ENCODE measurements at regions not wholly inside any gene's neighbourhood (a gene's known extent, or its start where the extent isn't known, plus 50 kb on each side); places are given as distances from the start of the nearest gene placed in this dataset.
A peak's percentile ranks its signal among the peaks of the same experiment; 100 is the strongest.

GRCh38 chr3:177842302-177842701 lies 645.0 kb upstream of the TBL1XR1 start:
- ChIA-PET CTCF (no interaction called here), POLR2A (ENCODE audit: unreplicated experiment) (no interaction called here)
- Histone ChIP-seq H3K27ac (no peak overlapping the region), H3K4me3 (no peak overlapping the region), H3K4me1 (replicated peaks; ENCODE audit: insufficient read depth) (no peaks in the 10 kb centered on the region), H3K79me2 (ENCODE audit: low read depth) (no peaks in the 10 kb centered on the region), H3K4me2 (no peak overlapping the region), H3K27me3 (ENCODE audit: insufficient read depth, low read depth) (no peaks in the 10 kb centered on the region), H3K9me2 (ENCODE audit: insufficient read depth) (no peaks in the 10 kb centered on the region), H2AFZ (no peak overlapping the region), H3F3A (ENCODE audit: insufficient read depth, low read depth) (no peaks in the 10 kb centered on the region), H3K36me3 (ENCODE audit: low read depth) (no peaks in the 10 kb centered on the region), H3K9me3 (ENCODE audit: insufficient read depth, low read depth) (peaks cover 8% of the 10 kb centered on the region), H4K20me1 (ENCODE audit: insufficient read depth) (no peaks in the 10 kb centered on the region)
- DNase-seq = no peak
- TF ChIP-seq CTCF (conservative IDR thresholded peaks at IDR 0.05) (no peak), EZH2 (IDR thresholded peaks at IDR 0.05; ENCODE audit: low read depth) (no peak)
- intact Hi-C loops (cut with micrococcal nuclease; ENCODE audit: unreplicated experiment) = no loop called here
- BruUV-seq (replicated peaks) = no TSS peak

DNA sequence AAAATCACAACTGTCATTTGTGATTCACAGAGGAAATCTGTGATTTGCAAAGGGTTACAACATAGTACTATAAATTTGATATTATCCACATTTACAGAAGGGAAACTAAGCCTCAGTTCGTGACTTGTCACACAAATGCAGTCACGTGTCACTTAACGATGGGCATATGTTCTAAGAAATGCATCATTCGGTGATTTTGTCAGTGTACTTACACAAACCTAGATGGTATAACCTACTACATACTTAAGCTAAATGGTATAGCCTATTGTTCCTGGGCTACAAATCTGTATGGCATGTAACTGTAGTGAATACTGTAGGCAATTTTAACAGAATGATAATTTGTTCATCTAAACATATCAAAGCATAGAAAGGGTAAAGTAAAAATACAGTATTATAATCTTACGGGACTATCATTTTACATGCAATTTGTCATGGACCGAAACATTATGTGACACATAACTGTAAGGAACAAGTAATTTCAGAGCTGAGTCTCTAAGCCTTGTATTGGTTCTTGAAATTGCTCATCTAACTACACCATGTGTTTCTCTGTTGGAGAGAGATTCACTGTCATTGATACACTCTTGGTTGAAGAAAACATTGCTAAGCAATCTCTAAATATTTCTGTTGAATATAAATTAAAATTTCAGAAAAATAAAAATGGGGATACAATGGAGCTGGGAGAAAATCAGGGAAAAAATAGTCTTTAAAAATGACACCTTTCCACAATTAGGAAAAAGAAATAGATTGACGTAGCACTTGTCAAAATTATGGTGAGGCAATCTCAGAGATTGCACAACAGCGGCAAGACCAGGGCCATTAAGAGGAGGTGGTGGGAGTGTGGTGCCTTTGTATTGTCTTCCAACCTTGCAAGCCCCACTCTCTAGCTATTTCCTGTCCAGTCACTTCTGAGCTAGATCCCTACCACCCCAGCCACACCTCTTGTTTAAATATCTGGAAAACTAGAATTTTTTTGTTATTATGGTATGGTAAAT lies 645.8 kb upstream of the TBL1XR1 start:
- H3K79me2 ChIP-seq (ENCODE audit: low read depth) = no peaks in the 10 kb centered on the region
- TF ChIP-seq EZH2 (IDR thresholded peaks at IDR 0.05; ENCODE audit: low read depth) (no peak), CTCF (conservative IDR thresholded peaks at IDR 0.05) (no peak)
- H3K27me3 ChIP-seq (ENCODE audit: insufficient read depth, low read depth) = no peaks in the 10 kb centered on the region
- H3K9me2 ChIP-seq (ENCODE audit: insufficient read depth) = no peaks in the 10 kb centered on the region
- H3K4me2 ChIP-seq = no peak overlapping the region
- H4K20me1 ChIP-seq (ENCODE audit: insufficient read depth) = no peaks in the 10 kb centered on the region
- DNase-seq = no peak
- H3K36me3 ChIP-seq (ENCODE audit: low read depth) = no peaks in the 10 kb centered on the region
- no peaks in the 10 kb centered on the region for H3F3A ChIP-seq (ENCODE audit: insufficient read depth, low read depth)
- peaks cover 8% of the 10 kb centered on the region for H3K9me3 ChIP-seq (ENCODE audit: insufficient read depth, low read depth)
- ChIA-PET CTCF (no interaction called here), POLR2A (ENCODE audit: unreplicated experiment) (no interaction called here)
- intact Hi-C loops (cut with micrococcal nuclease; ENCODE audit: unreplicated experiment) = no loop called here
- no peak overlapping the region for H3K27ac ChIP-seq
- no peaks in the 10 kb centered on the region for H3K4me1 ChIP-seq (replicated peaks; ENCODE audit: insufficient read depth)
- H3K4me3 ChIP-seq = no peak overlapping the region
- BruUV-seq (replicated peaks) = no TSS peak
- H2AFZ ChIP-seq = no peak overlapping the region

DNA sequence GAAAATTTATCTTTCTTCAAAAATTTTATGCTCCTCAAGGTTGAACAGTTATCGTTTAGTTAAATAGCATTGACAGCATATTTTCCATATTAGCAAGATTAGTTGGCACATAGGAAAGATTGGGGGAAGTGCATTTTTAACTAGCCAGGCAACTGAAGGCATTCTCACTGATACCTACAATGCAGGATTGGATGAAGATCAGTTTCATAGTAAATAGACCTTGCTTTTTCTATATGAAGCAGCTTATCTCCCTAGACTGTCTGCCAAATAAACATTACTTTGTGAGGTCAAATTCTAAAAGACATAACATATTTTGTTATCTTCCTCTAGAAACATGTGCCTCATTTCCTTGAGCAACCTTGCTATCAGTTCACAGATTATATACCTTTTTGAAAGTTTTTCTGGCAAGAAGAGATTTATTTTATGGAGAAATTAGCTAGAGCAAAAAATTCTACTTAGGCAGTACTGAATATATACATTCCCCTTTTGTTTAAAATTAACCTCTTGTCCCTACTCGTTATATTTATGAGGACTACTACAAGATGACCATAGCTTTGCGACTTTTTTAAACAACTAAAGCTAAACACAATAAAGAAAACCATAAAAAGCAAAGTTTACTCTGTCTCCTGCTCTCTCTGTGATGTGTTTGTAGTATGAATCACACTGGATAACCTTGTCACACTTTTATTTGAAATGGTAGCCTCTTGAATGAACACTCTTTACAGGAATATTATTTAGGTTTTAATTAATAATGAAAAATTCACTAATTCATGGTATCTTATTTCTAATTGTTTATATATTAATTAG lies 654.9 kb upstream of the TBL1XR1 start:
- peaks cover 11% of the 10 kb centered on the region; the same call in 1 of the 2 replicates for H3K4me1 ChIP-seq (replicated peaks; ENCODE audit: insufficient read depth)
- no peaks in the 10 kb centered on the region for H3K79me2 ChIP-seq (ENCODE audit: low read depth)
- no peak for TF ChIP-seq EZH2 (IDR thresholded peaks at IDR 0.05; ENCODE audit: low read depth)
- no peak for TF ChIP-seq CTCF (conservative IDR thresholded peaks at IDR 0.05)
- intact Hi-C loops (cut with micrococcal nuclease; ENCODE audit: unreplicated experiment) = no loop called here
- H3K27ac ChIP-seq = no peak overlapping the region
- H2AFZ ChIP-seq = peak overlapping the region; percentile 13
- no peaks in the 10 kb centered on the region; the same call in 1 of the 2 replicates for H3F3A ChIP-seq (ENCODE audit: insufficient read depth, low read depth)
- no peak for DNase-seq
- H3K4me3 ChIP-seq = no peak overlapping the region
- ChIA-PET POLR2A (ENCODE audit: unreplicated experiment) (no interaction called here), CTCF (no interaction called here)
- H3K27me3 ChIP-seq (ENCODE audit: insufficient read depth, low read depth) = no peaks in the 10 kb centered on the region
- BruUV-seq (replicated peaks) = no TSS peak
- H4K20me1 ChIP-seq (ENCODE audit: insufficient read depth) = no peaks in the 10 kb centered on the region
- H3K9me2 ChIP-seq (ENCODE audit: insufficient read depth) = peaks cover 5% of the 10 kb centered on the region; the same call in 1 of the 2 replicates
- H3K4me2 ChIP-seq = no peak overlapping the region
- H3K36me3 ChIP-seq (ENCODE audit: low read depth) = no peaks in the 10 kb centered on the region
- peaks cover 4% of the 10 kb centered on the region; the same call in 1 of the 2 replicates for H3K9me3 ChIP-seq (ENCODE audit: insufficient read depth, low read depth)

Data from PC-9 (cell line).